ENCODE measurements at regions not wholly inside any gene's neighbourhood (a gene's known extent, or its start where the extent isn't known, plus 50 kb on each side); places are given as distances from the start of the nearest gene placed in this dataset.

GRCh38 chr4:183770906-183771305 lies 111.8 kb downstream of the TRAPPC11 start:
- no peak for TF ChIP-seq POLR2AphosphoS5 (IDR thresholded peaks at IDR 0.05)
- TF ChIP-seq, protein P1, sequence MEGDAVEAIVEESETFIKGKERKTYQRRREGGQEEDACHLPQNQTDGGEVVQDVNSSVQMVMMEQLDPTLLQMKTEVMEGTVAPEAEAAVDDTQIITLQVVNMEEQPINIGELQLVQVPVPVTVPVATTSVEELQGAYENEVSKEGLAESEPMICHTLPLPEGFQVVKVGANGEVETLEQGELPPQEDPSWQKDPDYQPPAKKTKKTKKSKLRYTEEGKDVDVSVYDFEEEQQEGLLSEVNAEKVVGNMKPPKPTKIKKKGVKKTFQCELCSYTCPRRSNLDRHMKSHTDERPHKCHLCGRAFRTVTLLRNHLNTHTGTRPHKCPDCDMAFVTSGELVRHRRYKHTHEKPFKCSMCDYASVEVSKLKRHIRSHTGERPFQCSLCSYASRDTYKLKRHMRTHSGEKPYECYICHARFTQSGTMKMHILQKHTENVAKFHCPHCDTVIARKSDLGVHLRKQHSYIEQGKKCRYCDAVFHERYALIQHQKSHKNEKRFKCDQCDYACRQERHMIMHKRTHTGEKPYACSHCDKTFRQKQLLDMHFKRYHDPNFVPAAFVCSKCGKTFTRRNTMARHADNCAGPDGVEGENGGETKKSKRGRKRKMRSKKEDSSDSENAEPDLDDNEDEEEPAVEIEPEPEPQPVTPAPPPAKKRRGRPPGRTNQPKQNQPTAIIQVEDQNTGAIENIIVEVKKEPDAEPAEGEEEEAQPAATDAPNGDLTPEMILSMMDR (IDR thresholded peaks at IDR 0.05) = no peak
- TF ChIP-seq EP300 (IDR thresholded peaks at IDR 0.05) = no peak

All from gastroesophageal sphincter (tissue), 3 donors.